ENCODE measurements at regions not wholly inside any gene's neighbourhood (a gene's known extent, or its start where the extent isn't known, plus 50 kb on each side); places are given as distances from the start of the nearest gene placed in this dataset.
"Not testable (repeated sequence)": the region's sequence is repeated elsewhere in the genome, so short reads cannot be mapped to it uniquely, and the experiment has no call there.

DNA sequence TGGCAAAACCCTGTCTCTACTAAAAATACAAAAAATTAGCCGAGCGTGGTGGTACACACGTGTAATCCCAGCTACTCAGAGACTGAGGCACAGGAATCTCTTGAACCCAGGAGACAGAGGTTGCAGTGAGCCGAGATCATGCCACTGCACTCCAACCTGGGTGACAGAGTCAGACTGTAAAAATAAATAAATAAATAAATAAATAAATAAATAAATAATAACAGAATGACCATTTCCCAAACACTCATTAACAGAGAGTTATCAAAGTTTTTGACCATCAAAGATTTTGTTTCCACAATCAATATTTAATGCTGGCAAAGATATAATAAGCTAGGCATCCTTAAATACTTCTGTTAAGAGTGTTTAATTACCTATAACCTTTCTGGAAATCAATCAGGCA lies 299.4 kb downstream of the KCTD12 start:
- H3K27me3 ChIP-seq (ENCODE audit: low read depth) = no peaks in the 10 kb centered on the region
- H3K36me3 ChIP-seq = no peaks in the 10 kb centered on the region
- H3K4me3 ChIP-seq = no peak overlapping the region
- TF ChIP-seq, protein P1, sequence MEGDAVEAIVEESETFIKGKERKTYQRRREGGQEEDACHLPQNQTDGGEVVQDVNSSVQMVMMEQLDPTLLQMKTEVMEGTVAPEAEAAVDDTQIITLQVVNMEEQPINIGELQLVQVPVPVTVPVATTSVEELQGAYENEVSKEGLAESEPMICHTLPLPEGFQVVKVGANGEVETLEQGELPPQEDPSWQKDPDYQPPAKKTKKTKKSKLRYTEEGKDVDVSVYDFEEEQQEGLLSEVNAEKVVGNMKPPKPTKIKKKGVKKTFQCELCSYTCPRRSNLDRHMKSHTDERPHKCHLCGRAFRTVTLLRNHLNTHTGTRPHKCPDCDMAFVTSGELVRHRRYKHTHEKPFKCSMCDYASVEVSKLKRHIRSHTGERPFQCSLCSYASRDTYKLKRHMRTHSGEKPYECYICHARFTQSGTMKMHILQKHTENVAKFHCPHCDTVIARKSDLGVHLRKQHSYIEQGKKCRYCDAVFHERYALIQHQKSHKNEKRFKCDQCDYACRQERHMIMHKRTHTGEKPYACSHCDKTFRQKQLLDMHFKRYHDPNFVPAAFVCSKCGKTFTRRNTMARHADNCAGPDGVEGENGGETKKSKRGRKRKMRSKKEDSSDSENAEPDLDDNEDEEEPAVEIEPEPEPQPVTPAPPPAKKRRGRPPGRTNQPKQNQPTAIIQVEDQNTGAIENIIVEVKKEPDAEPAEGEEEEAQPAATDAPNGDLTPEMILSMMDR (IDR thresholded peaks at IDR 0.05; ENCODE audit: borderline replicate concordance) = no peak
- no peak for DNase-seq
- H3K27ac ChIP-seq (replicated peaks) = no peak overlapping the region
- no peaks in the 10 kb centered on the region for H3K4me1 ChIP-seq
- intact Hi-C loops (cut with micrococcal nuclease) = no loop called here
- H3K9me3 ChIP-seq (replicated peaks) = no peaks in the 10 kb centered on the region

DNA sequence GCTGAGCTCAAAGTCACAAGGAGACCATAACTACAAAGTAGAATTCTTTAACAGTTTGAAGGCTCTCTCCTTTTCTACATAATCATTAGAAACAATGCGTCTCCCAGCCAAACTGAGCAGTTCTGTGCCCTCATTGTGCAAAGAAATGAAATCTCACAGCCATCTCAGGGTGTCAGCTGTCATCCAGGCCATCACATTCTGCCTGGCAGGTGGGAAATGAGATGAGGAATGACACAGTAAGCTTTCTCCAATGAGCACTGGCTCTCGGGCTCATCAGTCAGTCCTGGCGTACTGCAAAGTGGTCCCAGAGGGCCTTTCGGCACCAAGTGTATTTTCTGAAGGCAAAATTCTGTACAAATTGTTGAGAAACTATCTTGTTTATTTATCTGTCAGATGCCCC lies 306.5 kb downstream of the KCTD12 start:
- Histone ChIP-seq H3K4me1 (no peaks in the 10 kb centered on the region), H3K27ac (replicated peaks) (no peak overlapping the region), H3K36me3 (no peaks in the 10 kb centered on the region), H3K4me3 (no peak overlapping the region), H3K27me3 (ENCODE audit: low read depth) (no peaks in the 10 kb centered on the region), H3K9me3 (replicated peaks) (peaks cover 45% of the 10 kb centered on the region)
- intact Hi-C loops (cut with micrococcal nuclease) = no loop called here
- DNase-seq = no peak
- TF ChIP-seq, protein P1 (IDR thresholded peaks at IDR 0.05; ENCODE audit: borderline replicate concordance) = no peak

DNA sequence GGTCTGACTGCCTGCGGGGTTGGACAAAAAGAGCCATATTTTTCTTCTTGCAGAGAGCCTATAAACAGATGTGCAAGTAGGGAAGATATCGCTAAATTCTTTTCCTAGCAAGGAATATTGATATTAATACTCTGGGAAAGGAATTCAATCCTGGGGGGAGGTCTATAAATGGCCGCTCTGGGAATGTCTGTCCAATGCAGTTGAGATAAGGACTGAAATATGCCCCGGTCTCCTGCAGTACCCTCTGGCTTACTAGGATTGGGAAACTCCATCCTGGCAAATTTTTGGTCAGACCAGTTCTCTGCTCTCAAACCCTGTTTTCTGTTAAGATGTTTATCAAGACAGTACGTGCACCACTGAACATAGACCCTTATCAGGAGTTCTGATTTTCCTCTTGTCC lies 310.6 kb downstream of the KCTD12 start:
- H3K36me3 ChIP-seq; H3K4me1 ChIP-seq; H3K4me3 ChIP-seq; intact Hi-C loops (cut with micrococcal nuclease); DNase-seq; H3K27me3 ChIP-seq (ENCODE audit: low read depth); H3K27ac ChIP-seq (replicated peaks): not testable (repeated sequence)
- H3K9me3 ChIP-seq (replicated peaks) = peaks cover 52% of the 10 kb centered on the region

DNA sequence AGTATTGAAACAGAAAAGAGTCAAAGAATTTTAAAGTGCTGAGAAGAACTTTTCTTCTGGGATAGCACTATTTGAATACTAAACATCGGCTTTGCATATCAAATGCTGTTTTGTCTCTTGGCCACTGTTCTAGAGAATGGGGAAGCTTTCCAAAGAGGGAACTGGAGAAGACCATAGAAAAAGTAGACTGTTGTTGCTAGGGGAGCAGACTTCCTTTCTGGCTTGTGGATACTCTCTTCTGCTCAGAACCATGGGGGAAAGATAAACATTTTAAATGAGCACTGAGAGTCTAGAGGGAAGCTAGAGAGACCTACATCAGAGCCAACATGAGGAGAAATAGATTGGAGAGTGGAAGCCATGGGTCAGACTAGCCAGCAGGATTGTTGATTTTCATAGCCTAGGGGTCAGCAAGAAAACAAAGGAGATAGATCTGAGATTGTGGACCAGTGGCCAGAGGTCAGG lies 315.7 kb downstream of the KCTD12 start:
- TF ChIP-seq, protein P1 (IDR thresholded peaks at IDR 0.05; ENCODE audit: borderline replicate concordance) = no peak
- Histone ChIP-seq H3K36me3 (no peaks in the 10 kb centered on the region), H3K4me1 (no peaks in the 10 kb centered on the region), H3K27ac (replicated peaks) (no peak overlapping the region), H3K9me3 (replicated peaks) (peaks cover 20% of the 10 kb centered on the region), H3K27me3 (ENCODE audit: low read depth) (no peaks in the 10 kb centered on the region), H3K4me3 (no peak overlapping the region)
- intact Hi-C loops (cut with micrococcal nuclease) = no loop called here
- DNase-seq = no peak

DNA sequence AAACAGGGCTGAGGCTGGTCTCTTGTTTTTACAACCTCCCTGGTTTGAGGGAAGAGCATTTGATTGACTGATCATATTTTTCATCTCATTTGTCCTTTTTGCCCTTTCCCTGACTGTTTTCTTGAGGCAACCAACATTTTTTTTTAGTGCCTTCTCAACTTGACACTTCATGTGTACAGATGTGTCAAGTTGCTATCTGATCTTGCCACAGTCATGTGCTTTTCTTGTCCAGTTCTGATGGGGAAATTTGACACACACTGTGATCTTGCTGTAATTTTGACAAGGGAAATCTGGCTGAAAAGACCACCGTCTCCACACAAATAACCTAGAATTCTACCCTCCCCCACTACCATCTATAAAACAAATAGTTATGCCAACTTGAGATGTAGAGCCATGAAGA lies 329.6 kb downstream of the KCTD12 start:
- intact Hi-C loops (cut with micrococcal nuclease) = no loop called here
- Histone ChIP-seq H3K9me3 (replicated peaks) (no peaks in the 10 kb centered on the region), H3K36me3 (no peaks in the 10 kb centered on the region), H3K27me3 (ENCODE audit: low read depth) (no peaks in the 10 kb centered on the region), H3K27ac (replicated peaks) (no peak overlapping the region), H3K4me3 (no peak overlapping the region), H3K4me1 (peaks cover 4% of the 10 kb centered on the region)
- TF ChIP-seq, protein P1 (IDR thresholded peaks at IDR 0.05; ENCODE audit: borderline replicate concordance) = no peak
- no peak for DNase-seq

DNA sequence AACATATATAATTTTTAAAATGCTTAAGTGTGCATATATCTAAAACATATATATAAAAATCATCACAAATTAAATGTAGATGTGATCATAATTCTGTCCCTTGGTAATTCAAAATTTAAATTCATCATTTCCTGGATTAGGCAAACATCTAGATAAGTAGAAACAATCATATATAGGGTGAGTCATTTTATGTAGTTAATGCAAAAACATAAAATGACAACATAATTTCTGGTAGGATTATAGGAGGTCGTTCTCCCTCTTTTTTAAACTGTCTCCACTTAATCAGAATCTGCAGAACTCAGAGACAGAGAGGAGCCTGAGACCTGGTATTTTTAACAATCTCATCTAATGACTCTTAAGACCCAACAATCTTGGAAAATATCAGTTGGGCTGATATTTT lies 333.4 kb downstream of the KCTD12 start:
- Histone ChIP-seq H3K36me3 (no peaks in the 10 kb centered on the region), H3K4me3 (no peak overlapping the region), H3K27ac (replicated peaks) (no peak overlapping the region), H3K4me1 (peaks cover 4% of the 10 kb centered on the region), H3K27me3 (ENCODE audit: low read depth) (no peaks in the 10 kb centered on the region), H3K9me3 (replicated peaks) (no peaks in the 10 kb centered on the region)
- intact Hi-C loops (cut with micrococcal nuclease) = no loop called here
- TF ChIP-seq, protein P1 (IDR thresholded peaks at IDR 0.05; ENCODE audit: borderline replicate concordance) = no peak
- DNase-seq = no peak

All from left ventricle myocardium inferior (tissue), 1 donor.